SU-DHL-6 (cell line): ENCODE measurements at regions not wholly inside any gene's neighbourhood (a gene's known extent, or its start where the extent isn't known, plus 50 kb on each side); places are given as distances from the start of the nearest gene placed in this dataset.

Source experiments
- H2AFZ ChIP-seq: fragments of 200-600 bp; sonication (generic); 2 replicates; pipeline ENCODE4 v1.6.1; 2014; ENCODE audit warnings: low read depth, mild to moderate bottlenecking, moderate library complexity, mixed read lengths, antibody characterized with exemption, low read length; ENCODE audit not compliant: severe bottlenecking
- H3F3A ChIP-seq: fragments of 200-600 bp; shearing (Covaris generic); 2 replicates; pipeline ENCODE4 v1.6.0; 2016; ENCODE audit warnings: antibody characterized with exemption, mild to moderate bottlenecking; ENCODE audit not compliant: insufficient read depth
- H3K27ac ChIP-seq: fragments of 200-600 bp; sonication (generic); 2 replicates; pipeline ENCODE4 v1.5.1; 2016; ENCODE audit warnings: low read depth, mild to moderate bottlenecking, low read length, moderate library complexity, mixed read lengths
- H3K27me3 ChIP-seq: fragments of 200-600 bp; sonication (generic), shearing (Covaris generic); 2 replicates; pipeline ENCODE4 v1.6.0; 2014; ENCODE audit warnings: mild to moderate bottlenecking, low read length
- H3K36me3 ChIP-seq: fragments of 200-600 bp; sonication (generic); 2 replicates; pipeline ENCODE4 v1.6.1; 2014; ENCODE audit warnings: mild to moderate bottlenecking, low read length, mixed read lengths
- H3K4me2 ChIP-seq: fragments of 300-600, 200-600 bp; shearing (Covaris generic), sonication (generic); 2 replicates; pipeline ENCODE4 v1.6.0; 2014; ENCODE audit warnings: low read length, low read depth, mild to moderate bottlenecking; ENCODE audit not compliant: poor library complexity, severe bottlenecking
- H3K4me3 ChIP-seq: fragments of 200-600 bp; sonication (generic); 2 replicates; pipeline ENCODE4 v1.5.1; 2014; ENCODE audit warnings: antibody characterized with exemption, low read length, mild to moderate bottlenecking, mixed read lengths; ENCODE audit not compliant: insufficient read depth, poor library complexity, severe bottlenecking
- H3K79me2 ChIP-seq: fragments of 200-600 bp; sonication (generic); 2 replicates; pipeline ENCODE4 v1.6.1; 2014; ENCODE audit warnings: mild to moderate bottlenecking, low read length, moderate library complexity; ENCODE audit not compliant: insufficient read depth
- H3K9ac ChIP-seq: fragments of 200-600 bp; sonication (generic); 2 replicates; pipeline ENCODE4 v1.7.0; 2014; ENCODE audit warnings: mild to moderate bottlenecking, low read length
- H3K9me2 ChIP-seq: fragments of 200-600 bp; sonication (generic); replicated peaks from 2 replicates; pipeline ENCODE4 v1.6.1; 2014; ENCODE audit warnings: low read length; ENCODE audit not compliant: insufficient read depth
- H3K9me3 ChIP-seq: fragments of 200-600 bp; sonication (generic); 2 replicates; pipeline ENCODE4 v1.6.1; 2014; ENCODE audit warnings: low read length, mixed read lengths; ENCODE audit not compliant: insufficient read depth
- H4K20me1 ChIP-seq: fragments of 200-600 bp; sonication (generic); 2 replicates; pipeline ENCODE4 v1.6.1; 2014; ENCODE audit warnings: low read depth, mild to moderate bottlenecking, antibody characterized with exemption, low read length, moderate library complexity, mixed read lengths
- EZH2phosphoT487 ChIP-seq: fragments of 200-600 bp; sonication (generic), shearing (Covaris generic); conservative IDR thresholded peaks from 2 replicates; pipeline ENCODE4 v1.6.1; 2018; ENCODE audit warnings: mild to moderate bottlenecking, antibody characterized with exemption, low read length, moderate library complexity, mixed read lengths
- TF ChIP-seq, protein P1 (sequence below): fragments of 200-600 bp; sonication (generic); IDR thresholded peaks from one replicate; pipeline ENCODE4 v1.5.1; 2017; ENCODE audit warnings: antibody characterized with exemption, mild to moderate bottlenecking, low read length, moderate library complexity; ENCODE audit not compliant: insufficient read depth, poor library complexity, severe bottlenecking

GRCh38 chr11:19577391-19577975 is 135.2 kb upstream of the NAV2 start:
- no peak overlapping the region for H3K4me3 ChIP-seq
- H3K36me3 ChIP-seq: no peaks in the 10 kb centered on the region
- no peaks in the 10 kb centered on the region for H3K27me3 ChIP-seq
- H2AFZ ChIP-seq: no peak overlapping the region
- H3K4me2 ChIP-seq: no peak overlapping the region
- no peaks in the 10 kb centered on the region for H4K20me1 ChIP-seq
- no peaks in the 10 kb centered on the region for H3K79me2 ChIP-seq
- H3K27ac ChIP-seq: no peak overlapping the region
- no peak overlapping the region for H3K9ac ChIP-seq
- no peaks in the 10 kb centered on the region for H3K9me2 ChIP-seq
- no peaks in the 10 kb centered on the region for H3F3A ChIP-seq
- TF ChIP-seq, protein P1, sequence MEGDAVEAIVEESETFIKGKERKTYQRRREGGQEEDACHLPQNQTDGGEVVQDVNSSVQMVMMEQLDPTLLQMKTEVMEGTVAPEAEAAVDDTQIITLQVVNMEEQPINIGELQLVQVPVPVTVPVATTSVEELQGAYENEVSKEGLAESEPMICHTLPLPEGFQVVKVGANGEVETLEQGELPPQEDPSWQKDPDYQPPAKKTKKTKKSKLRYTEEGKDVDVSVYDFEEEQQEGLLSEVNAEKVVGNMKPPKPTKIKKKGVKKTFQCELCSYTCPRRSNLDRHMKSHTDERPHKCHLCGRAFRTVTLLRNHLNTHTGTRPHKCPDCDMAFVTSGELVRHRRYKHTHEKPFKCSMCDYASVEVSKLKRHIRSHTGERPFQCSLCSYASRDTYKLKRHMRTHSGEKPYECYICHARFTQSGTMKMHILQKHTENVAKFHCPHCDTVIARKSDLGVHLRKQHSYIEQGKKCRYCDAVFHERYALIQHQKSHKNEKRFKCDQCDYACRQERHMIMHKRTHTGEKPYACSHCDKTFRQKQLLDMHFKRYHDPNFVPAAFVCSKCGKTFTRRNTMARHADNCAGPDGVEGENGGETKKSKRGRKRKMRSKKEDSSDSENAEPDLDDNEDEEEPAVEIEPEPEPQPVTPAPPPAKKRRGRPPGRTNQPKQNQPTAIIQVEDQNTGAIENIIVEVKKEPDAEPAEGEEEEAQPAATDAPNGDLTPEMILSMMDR: no peak
- no peak for TF ChIP-seq EZH2phosphoT487
- H3K9me3 ChIP-seq: no peaks in the 10 kb centered on the region

DNA sequence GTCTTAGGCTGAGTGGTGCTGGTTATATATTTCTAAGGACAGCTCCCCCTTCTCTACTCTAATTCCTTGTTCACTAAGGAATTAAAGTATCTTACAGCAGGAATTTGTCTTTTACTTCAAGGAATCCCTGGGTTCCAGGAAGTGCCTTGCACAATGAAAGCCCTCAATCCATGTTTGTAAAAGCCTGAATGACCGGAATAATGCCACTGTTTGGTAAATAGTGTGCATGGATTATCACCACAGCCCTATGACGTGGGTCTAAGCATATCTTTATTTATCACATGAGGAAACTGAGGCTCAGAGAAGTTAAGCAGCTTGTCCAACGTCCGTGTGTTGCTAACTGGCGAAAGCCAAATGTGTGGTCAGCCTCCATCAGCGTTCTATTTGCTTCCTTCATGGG is 135.7 kb upstream of the NAV2 start:
- TF ChIP-seq, protein P1: no peak
- no peak for TF ChIP-seq EZH2phosphoT487

GRCh38 chr11:19576054-19576453 is 136.6 kb upstream of the NAV2 start:
- H3K4me2 ChIP-seq: no peak overlapping the region
- no peak overlapping the region for H3K4me3 ChIP-seq
- no peaks in the 10 kb centered on the region for H4K20me1 ChIP-seq
- H3K27ac ChIP-seq: no peak overlapping the region
- H3K9me2 ChIP-seq: no peaks in the 10 kb centered on the region
- H2AFZ ChIP-seq: no peak overlapping the region
- no peak for TF ChIP-seq EZH2phosphoT487
- TF ChIP-seq, protein P1: no peak
- no peaks in the 10 kb centered on the region for H3F3A ChIP-seq
- no peaks in the 10 kb centered on the region for H3K9me3 ChIP-seq
- H3K27me3 ChIP-seq: 0 out of 2 replicates have a peak, but pooled peaks cover 2% of the 10 kb centered on the region
- H3K9ac ChIP-seq: no peak overlapping the region
- H3K36me3 ChIP-seq: no peaks in the 10 kb centered on the region
- H3K79me2 ChIP-seq: no peaks in the 10 kb centered on the region

More for the DNA sequence above, 135.7 kb upstream of the NAV2 start:
- Histone ChIP-seq H3K9me2 (no peaks in the 10 kb centered on the region), H3K9ac (no peak overlapping the region), H3F3A (no peaks in the 10 kb centered on the region), H3K4me2 (no peak overlapping the region), H3K9me3 (no peaks in the 10 kb centered on the region), H3K27me3 (0 out of 2 replicates have a peak, but pooled peaks cover 2% of the 10 kb centered on the region), H3K36me3 (no peaks in the 10 kb centered on the region), H3K27ac (no peak overlapping the region), H2AFZ (no peak overlapping the region), H4K20me1 (no peaks in the 10 kb centered on the region), H3K79me2 (no peaks in the 10 kb centered on the region), H3K4me3 (no peak overlapping the region)
